ENCODE measurements at regions not wholly inside any gene's neighbourhood (a gene's known extent, or its start where the extent isn't known, plus 50 kb on each side); places are given as distances from the start of the nearest gene placed in this dataset.

DNA sequence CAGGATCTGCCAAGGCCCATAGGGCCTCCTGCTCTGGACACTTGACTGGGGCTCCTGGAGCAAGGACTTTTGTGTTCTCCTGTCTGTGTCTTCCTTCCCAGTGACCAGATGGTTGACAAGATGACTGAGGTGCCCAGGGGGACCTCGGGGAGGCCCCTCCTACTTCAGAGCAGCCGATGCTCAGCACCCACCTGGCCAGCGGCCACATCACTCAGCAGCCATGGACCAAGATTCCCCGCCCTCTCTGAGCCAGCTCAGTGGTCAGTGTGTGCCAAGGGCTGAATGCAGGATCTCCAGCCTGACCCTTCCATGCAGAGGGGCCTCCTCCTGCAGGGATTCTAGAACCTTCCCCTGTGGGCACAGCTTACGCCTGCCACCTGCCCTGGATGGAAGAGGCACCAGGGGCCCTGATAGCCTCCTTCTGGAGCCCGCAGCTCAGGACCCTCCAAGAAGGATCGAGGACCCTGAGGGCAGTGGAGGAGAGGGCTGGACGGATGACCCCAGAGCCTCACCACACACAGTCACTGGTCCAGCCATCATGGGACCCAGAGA is 87.4 kb upstream of the GPC1 start:
- DNase-seq = no peak

DNA sequence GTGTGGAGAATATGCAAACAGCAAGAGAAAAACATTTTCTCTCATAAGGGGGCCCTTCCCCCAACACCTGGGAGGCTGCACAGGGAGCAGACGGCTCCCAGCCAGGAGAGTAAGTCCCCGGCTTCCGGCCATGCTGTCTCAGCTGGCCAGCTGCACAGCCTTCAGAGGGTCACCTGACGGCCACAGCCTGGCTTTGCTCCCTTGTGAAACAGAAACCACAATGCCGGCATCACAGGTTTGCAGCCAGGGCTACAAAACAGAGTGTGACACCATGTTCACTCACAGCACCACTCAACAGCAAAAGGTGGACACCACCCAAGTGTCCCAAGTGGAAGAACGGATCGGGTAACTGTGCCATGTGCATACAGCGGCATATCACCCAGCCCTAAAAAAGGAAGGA is 86.9 kb upstream of the GPC1 start:
- DNase-seq = no peak

DNA sequence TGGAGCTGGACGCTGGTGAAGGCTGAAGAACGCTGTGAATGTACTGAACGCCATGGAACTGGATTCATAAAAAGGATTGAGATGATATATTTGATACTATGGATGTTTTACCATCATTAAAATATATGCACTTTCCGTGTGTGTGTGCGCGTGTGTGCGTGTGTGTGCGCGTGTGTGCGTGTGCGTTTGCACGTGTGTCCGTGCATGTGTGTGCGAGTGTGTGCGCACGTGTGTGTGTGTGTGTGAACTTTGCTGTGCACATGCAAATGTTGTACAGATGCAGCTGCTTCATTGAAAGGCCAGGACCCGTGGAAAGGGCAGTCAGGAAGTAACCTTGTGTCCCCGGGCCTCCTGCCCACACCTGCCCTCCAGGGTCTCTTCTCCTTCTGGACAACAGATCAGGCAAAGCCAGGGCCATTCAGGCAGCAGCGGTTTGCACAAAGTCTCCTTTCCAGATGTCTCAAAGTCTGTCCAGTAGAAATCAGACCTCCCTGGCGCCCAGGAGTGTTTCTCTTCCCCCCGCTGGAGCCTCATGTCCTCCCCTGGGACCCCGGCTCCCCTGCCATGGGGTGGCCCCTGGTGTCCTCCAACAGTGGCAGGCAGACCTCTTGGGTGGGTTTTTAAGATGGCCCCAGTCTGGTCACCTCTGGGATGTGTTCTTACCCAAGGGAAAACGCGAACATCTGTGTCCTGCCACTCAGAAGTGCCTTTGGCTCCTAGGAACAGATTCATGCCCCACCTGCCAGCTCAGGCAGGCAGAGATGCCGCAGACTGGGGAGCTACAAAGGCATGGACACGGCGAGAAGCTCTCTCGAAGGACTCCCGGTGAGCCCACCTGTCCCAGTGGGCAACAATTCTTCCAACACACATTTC is 86.1 kb upstream of the GPC1 start:
- no peak for DNase-seq

DNA sequence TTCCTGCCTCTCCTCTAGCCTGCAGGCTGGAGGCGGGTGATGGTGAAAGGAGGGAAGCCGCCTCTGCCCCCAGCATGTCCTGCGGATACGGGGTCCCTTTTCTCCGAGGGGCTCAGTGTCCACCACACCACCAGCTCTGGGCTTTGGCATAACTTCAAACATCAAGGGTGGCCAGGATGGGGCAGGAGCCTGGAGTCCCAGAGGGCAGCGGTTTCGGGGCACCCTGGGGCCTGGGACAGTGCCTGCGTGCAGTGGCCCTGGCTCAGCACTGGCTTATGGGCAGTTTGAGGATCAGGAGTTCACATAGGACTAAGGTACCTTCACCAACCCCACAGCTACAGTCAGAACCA is 85.5 kb upstream of the GPC1 start:
- no peak for DNase-seq

DNA sequence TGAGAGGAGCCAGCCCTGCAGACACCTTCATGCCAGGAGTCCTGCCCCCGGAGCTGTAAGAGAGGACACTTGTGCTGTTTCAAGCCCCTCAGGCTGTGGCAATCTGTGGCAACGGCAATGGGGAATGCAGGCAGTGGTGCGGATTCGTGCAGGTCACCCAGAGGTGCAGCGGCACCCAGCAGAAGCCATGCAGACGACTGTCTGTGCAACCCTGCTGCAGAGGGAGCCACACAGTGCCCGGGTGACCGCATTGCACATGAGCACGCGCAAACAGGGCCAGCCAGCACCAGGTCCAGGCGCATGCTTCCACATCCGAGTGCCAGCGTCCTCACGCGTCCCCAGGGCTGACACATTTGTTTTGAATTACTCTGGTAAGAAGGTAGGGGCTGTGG is 84.8 kb upstream of the GPC1 start:
- DNase-seq = no peak

DNA sequence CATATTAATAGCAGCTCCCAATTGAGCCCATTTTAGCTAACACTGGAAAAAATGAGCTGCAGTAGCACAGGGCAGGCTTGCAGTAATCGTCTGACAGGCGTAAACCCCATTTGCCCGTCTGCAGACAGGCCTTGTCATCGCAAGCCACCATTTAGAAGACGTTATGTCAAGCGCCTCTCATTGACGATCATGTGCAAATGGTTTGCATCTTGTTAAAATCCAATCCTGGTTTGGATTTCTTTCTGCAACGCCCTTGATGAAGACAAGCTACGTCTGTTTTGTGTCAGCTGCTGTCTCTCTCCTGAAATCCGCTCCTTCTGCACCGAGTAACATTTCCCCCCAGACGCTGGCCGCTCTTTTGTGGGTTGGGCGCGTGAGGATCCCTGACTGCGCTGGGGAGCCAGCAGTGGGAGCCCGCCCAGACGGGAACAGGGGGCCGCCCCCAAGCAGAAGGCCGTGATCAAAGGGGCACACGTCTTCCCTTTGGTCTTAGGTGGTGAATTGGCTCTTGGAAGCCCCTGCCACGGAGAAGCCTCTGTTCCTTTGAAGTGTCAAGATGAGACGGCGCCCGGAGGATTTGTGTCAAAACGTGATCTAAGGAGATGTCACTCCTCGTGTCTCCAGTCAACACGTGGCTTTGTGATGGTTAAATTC is 84.2 kb upstream of the GPC1 start:
- DNase-seq = no peak

DNA sequence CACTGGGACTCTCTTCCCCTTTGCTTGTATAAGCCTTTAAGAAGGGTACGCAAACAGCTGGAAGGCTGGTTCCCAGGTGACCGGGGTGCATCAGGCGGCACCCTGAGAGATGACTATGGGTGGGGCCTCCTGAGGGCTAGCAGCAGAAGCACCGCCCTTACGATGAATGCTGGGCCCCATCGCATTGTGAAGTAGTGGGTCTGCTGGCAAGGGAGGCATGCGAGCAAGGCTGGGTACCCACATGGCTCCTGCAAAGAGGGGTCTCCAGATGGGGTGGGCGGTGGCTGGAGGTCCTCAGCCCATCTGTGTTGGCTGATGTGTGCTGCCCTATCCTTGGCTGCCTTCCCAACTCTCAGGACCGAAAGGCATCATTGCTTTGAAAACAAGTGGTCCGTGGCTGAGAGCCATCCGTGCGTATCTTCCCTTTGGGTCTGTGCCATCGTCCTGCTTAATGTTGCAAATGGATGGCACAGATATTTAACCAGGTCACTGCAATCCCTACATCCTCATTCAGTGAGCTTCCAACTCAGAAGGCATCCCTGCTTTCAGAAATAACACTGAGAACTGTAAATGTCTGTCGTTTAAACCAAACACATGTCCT is 83.5 kb upstream of the GPC1 start:
- DNase-seq = no peak

DNA sequence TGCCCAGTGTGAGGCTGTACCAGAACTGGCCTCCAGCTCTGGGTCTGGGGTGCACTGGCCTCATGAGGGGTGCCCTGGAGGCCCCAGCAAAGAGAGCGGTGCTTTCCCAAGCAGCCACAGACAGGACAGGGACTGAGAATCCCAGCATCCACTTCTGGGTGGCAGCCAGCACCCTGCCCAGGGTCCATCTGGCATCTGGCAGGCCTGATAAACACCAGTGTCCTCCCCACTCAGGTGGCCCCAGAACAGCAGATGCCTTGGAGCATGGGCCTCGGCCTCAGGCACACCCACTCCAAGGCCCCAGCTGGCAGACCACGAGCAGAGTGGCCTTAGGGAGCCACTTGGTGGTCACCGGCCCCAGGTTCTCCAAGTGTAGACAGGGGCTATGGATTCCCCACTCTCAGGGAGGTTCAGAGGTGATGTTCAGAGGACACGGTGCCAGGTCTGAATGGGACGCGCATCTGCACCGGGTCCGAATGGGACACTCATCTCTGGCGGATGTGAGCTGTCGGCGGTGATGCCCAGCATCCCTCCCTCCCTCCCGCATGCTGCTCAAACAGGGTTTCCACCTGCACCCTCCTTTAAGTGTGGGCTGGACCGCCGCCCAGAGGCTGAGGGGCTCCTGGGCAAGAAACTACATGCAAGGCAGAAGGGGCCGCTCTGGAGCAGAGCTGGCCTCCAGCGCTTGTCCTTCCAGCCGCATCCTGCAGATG is 82.2 kb upstream of the GPC1 start:
- DNase-seq = no peak

DNA sequence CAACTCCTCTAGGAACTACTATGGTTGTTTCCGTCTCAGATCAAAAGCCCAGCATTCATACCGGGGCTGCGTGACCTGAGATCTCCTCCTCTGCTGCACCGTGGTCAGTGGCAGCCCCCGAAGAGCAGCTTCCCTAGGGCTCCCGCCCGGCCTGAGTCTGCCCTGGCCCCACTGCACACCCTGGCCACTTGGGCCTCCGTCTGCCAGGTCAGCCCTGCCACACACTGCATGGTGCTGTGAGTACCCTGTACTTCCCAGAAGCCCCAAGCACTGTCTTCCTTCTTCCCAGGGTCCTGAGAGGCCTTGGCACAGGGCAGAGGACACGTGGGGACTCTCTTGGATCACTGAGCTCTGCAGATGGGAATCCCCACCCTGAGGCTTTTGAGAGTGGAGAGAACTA is 81.5 kb upstream of the GPC1 start:
- DNase-seq = no peak

DNA sequence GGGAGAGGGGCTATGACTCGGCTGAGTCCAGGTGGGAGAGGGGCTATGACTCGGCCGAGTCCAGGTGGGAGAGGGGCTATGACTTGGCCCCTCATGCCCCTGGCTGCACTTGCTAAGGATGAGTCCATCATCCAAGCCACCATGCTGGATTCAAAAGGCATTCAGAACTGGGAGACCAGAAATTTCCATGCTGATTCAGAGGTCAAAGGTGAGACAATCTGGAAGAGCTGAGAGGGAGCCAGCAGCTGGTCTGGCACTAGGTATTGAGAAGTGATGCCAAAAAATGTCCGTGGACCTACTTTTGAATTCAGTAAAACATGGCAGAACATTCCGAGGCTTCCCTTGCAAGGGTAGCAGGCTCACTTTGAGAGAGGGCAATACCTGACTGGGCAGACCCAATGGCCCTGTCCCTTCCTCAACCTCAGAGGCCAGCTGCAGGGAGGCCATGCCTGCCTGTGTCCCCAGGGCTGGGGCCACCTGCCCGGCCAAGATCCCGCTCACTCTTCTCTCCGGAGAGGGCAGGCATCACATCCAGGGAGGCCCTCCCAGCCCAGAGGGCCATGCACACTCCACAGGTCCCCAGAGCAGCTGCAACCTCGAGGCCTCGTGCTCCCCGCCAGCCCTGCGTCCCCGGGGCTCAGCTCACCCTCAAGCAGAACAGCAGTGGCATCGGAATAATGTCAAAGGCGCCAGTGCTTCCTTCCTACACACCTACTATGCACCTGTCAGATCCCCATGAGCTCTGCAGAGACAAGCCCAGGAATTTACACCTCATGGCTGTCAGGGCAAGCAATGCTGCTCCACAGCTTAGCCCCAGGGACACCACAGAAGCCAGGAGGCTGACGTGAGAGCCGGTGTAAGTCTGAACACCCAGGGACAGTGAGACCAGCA is 80.2 kb upstream of the GPC1 start:
- no peak for DNase-seq

DNA sequence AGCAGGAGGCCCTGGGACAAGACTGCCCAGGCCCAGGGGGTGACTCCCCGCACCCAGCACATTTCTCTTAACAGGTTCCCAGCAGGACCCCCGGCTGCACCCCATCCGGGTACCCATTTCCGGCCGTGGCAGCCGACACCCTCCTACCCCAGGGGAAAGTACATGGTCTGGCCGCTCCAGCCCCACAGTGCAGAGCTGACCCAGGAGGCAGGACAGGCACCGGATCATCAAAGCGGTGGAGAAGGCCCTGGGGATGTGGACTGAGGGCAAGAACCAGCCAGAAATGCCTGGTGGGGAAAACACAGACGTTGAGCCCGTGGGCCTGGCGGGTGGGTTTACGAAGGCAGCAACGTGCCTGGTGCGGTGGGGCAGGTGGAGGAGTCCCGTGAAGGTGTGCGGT is 79.5 kb upstream of the GPC1 start:
- DNase-seq = no peak

DNA sequence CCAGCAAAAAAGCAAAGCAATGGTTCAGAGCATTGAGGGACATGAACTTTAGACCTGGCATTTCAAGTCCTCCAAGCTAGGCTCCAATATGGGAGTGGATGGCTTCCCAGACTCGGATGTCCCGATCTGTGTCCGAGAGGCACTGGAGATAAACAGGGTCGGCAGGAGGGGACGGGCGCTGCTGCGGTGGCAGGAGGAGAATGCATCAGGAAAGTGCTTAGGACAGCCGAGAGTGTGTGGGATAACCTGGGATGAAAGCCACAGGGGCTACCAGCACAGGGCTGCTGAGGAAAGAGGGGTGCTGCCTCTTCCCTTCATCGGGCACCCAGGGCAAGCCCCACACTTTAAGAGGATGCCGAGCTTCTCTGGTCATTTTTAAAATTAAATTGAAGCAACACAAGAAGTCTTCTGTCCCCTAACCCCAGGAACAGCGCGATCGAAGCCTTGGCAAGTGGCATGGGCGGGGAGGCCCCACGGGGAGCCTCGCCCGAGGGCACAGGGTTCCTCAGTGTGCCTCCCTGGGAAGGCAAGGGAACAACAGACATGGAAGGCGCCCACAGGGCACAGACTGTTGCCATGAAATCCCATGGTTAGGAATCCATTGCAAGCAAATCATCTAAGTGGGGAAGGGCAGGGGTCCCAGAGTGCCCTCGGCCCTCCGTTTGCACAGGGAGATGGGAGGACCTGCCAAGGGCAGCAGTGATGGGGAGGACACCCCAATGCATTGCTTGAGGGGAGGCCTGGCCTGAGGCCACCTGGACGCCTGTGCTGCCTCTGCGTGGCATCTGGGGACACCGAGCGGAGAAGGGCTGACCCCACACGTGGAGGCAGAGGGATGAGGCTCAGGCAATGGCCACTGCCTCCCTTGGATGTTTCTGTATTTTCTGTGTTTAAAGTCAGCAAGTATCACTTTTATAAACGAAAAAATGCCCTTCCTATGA is 78.5 kb upstream of the GPC1 start:
- no peak for DNase-seq

DNA sequence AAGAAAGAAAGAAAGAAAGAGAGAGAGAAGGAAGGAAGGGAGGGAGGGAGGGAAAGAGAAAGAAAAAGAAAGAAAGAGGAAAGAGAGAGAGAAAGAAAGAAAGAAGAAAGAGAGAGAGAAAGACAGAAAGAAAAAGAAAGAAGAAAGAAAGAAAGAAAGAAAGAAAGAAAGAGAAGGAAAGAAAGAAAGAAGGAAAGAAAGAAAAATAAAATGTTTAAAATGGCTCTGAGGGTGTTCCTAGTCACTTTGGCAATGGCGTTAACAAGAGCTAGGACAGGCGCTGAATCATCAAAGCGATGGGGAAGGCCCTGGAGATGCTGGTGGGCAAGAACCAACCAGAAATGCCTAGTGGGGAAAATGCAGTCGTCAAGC is 77.8 kb upstream of the GPC1 start:
- DNase-seq = no peak

DNA sequence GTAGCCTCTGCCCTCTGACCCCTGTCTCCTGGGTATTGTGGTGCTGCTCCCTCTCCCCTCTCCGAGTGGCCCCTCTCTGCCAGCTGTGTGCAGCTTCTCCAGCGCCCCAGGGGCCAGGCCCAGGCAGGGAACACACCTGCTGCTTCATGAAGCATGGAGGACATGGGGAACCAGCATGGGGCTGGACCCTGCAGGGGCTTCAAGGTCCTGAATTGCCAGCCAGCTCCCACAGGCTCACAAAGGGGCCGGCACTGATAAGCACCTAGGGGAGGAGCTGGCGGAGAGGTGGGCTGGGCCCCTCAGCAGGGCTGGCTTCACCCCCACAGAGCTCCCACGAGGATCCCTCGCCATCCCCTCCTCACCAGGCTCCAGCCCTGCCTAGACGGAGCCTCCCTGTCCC is 77.4 kb upstream of the GPC1 start:
- no peak for DNase-seq

DNA sequence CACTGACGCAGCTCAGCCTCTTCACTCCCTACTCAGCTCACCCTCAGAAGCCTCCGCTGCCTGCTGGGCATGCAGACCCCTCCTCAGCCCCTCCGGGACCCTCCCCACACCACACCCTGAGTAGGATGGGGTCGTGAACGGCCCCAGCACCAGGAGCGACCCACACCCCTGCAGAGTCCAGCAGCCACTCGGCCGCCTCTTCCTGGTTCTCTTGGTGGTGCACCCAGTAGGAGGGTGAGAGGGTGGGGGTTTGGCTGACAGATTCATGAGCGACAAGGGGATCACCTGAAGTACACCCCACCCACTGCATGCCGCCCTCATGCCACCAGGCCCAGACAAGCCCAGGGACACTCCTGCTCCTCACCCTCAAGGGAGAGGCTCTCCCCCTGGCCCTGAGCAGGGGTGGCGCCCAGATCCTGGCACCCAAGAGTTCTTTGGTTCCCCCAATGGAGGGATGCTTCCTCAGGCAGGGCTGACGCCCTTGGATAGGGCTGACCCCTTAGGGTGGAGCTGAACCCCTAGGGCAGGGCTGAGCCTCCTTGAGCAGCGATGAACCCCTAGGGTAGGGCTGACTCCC is 76.6 kb upstream of the GPC1 start:
- DNase-seq = no peak

DNA sequence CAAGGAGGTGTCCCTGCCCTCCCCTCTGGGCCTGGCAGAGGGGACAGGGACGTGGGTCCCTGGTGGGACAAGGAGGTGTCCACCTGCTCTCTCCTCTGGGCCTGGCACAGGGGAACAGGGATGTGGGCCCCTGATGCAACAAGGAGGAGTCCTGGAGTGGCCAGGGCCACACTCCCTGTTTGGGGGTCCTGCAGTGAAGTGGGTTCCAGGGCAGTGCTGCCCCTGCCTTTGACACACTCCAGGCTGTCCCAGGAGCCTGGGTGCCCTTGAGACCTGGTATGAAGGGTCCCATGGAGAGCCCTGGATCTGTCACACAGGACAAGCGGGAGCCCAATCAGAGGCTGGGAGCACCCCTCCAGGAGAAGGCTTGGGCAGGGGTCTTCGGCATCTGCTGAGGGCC is 75.8 kb upstream of the GPC1 start:
- no peak for DNase-seq

DNA sequence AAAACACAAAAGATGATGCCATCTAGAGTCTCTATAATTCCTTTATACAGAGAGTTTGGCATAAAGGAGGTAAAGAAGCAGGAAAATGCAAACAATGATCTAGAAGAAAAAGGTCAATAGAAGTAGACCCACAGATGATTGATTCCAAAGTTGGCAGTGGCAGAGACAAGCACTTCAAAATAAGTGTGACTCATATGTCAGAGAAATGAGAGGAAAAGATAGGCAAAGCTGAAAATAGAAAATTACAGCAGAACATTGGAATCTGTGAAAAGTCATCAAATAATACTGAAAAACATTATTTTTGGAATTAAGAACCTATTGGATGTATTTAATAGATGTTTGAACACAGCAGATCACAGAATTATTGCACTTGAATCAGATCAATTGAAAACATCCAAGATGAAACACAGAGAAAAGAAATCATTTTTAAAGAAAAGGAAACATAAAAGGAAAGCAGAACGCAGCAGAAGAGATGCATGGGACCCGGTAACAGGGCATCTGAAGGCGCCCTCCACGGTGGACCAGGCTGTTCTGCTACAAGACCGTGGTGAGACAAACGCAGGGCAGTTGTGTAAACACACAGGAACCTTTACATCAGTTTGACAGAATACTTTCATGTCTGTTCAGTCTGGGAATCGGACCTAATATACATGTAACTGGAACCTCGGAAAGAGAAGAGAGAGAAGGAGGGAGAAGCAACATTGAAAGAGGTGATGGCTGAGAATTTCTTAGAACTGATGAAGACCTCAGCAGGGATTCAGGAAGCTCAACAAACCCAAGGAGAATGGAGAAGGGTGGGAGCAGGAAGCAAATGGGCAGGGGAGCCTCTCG is 74.6 kb upstream of the GPC1 start:
- DNase-seq = no peak

DNA sequence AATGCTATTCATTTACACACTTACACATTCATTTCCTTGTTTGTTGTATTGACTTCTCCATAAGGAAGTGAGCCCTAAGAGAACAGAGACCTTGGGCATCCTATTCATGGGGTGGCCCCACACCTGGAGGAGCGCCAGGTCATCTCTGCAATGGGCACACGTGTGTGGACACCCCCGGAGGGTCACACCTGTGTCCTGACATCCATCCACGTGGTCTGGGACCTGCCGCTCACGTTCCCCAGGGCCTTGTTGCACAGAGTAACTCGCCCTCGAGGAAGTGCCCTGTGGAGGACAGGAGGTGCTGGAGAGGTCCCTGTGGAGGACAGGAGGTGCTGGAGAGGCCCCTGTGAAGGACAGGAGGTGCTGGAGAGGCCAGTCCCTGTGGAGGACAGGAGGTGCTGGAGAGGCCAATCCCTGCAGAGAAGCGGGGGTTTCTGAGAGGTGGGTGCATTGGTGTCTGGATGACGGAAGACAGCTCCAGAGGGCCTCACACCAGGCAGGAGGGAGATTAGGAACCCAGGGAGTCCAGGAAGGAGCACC is 73.2 kb upstream of the GPC1 start:
- no peak for DNase-seq
